SH-SY5Y (cell line): ENCODE measurements at regions not wholly inside any gene's neighbourhood (a gene's known extent, or its start where the extent isn't known, plus 50 kb on each side); places are given as distances from the start of the nearest gene placed in this dataset.

Source experiments
- GATA2 ChIP-seq: IDR thresholded peaks from 2 replicates; pipeline ENCODE4 v1.6.1; 2011; ENCODE audit warnings: mild to moderate bottlenecking, low read depth, low read length
- GATA3 ChIP-seq: IDR thresholded peaks from 2 replicates; pipeline ENCODE4 v1.6.1; 2011; ENCODE audit warnings: low read depth, mild to moderate bottlenecking, low read length, moderate library complexity

- TF ChIP-seq GATA2 (no peak), GATA3 (no peak)
These were observed 52.8 kb upstream of the SLC6A11 start for GRCh38 chr3:10763248-10763620.
